H9 (cell line): ENCODE measurements at regions not wholly inside any gene's neighbourhood (a gene's known extent, or its start where the extent isn't known, plus 50 kb on each side); places are given as distances from the start of the nearest gene placed in this dataset.

Source experiments
- DNase-seq: peaks from one replicate; pipeline ENCODE4 v3.0.0-alpha.2; 2017
- H2AFZ ChIP-seq: one replicate; pipeline ENCODE4 v1.6.1; 2013; ENCODE audit warnings: mild to moderate bottlenecking, low read length, control low read depth, moderate library complexity
- H2AK5ac ChIP-seq: 2 replicates; pipeline ENCODE4 v1.6.1; 2013; ENCODE audit warnings: low read length, control low read depth, mixed read lengths; ENCODE audit not compliant: insufficient read length
- H2BK120ac ChIP-seq: one replicate; pipeline ENCODE4 v1.6.1; 2013; ENCODE audit warnings: low read depth, mild to moderate bottlenecking, low read length, control low read depth, inconsistent platforms; ENCODE audit not compliant: poor library complexity, severe bottlenecking
- H2BK12ac ChIP-seq: 2 replicates; pipeline ENCODE4 v1.6.1; 2013; ENCODE audit warnings: low read length, control low read depth, mixed read lengths, low read depth; ENCODE audit not compliant: insufficient read length
- H2BK15ac ChIP-seq: 2 replicates; pipeline ENCODE4 v1.6.1; 2013; ENCODE audit warnings: low read depth, low read length, control low read depth
- H2BK20ac ChIP-seq: one replicate; pipeline ENCODE4 v1.6.1; 2013; ENCODE audit warnings: low read depth, mild to moderate bottlenecking, low read length, control low read depth, inconsistent platforms; ENCODE audit not compliant: poor library complexity, severe bottlenecking
- H2BK5ac ChIP-seq: 2 replicates; pipeline ENCODE4 v1.6.1; 2013; ENCODE audit warnings: low read length, control low read depth, mixed read lengths; ENCODE audit not compliant: insufficient read length
- H3K14ac ChIP-seq: 2 replicates; pipeline ENCODE4 v1.6.1; 2013; ENCODE audit warnings: low read length, control low read depth; ENCODE audit not compliant: insufficient read depth
- H3K18ac ChIP-seq: 2 replicates; pipeline ENCODE4 v1.6.1; 2013; ENCODE audit warnings: low read depth, mild to moderate bottlenecking, mixed read lengths, low read length, control low read depth; ENCODE audit not compliant: insufficient read length
- H3K23ac ChIP-seq: 2 replicates; pipeline ENCODE4 v1.6.1; 2013; ENCODE audit warnings: low read length, control low read depth, mixed read lengths, low read depth; ENCODE audit not compliant: insufficient read length
- H3K23me2 ChIP-seq: 2 replicates; pipeline ENCODE4 v1.6.1; 2013; ENCODE audit warnings: low read depth, mild to moderate bottlenecking, mixed read lengths, low read length, control low read depth; ENCODE audit not compliant: insufficient read length, poor library complexity, severe bottlenecking
- H3K27ac ChIP-seq: 2 replicates; pipeline ENCODE4 v1.5.1; 2013; ENCODE audit warnings: low read length, control low read depth, mixed read lengths, low read depth; ENCODE audit not compliant: insufficient read length
- H3K27me3 ChIP-seq: 2 replicates; pipeline ENCODE4 v1.6.1; 2013; ENCODE audit warnings: low read length, control low read depth, inconsistent platforms; ENCODE audit not compliant: insufficient read depth
- H3K4ac ChIP-seq: 2 replicates; pipeline ENCODE4 v1.6.1; 2013; ENCODE audit warnings: low read depth, mild to moderate bottlenecking, control low read depth, inconsistent platforms, low read length, moderate library complexity
- H3K4me1 ChIP-seq: 2 replicates; pipeline ENCODE4 v1.6.1; 2013; ENCODE audit warnings: low read length, control low read depth, inconsistent platforms; ENCODE audit not compliant: insufficient read depth
- H3K4me2 ChIP-seq: 2 replicates; pipeline ENCODE4 v1.6.1; 2013; ENCODE audit warnings: low read length, control low read depth, mixed read lengths; ENCODE audit not compliant: insufficient read length, insufficient read depth
- H3K56ac ChIP-seq: 2 replicates; pipeline ENCODE4 v1.6.1; 2013; ENCODE audit warnings: low read depth, mild to moderate bottlenecking, mixed read lengths, low read length, control low read depth; ENCODE audit not compliant: insufficient read length
- H3K79me1 ChIP-seq: 2 replicates; pipeline ENCODE4 v1.6.1; 2013; ENCODE audit warnings: low read depth, mild to moderate bottlenecking, moderate library complexity, low read length, control low read depth, inconsistent platforms; ENCODE audit not compliant: insufficient read depth, poor library complexity, severe bottlenecking
- H3K79me2 ChIP-seq: 2 replicates; pipeline ENCODE4 v1.6.1; 2013; ENCODE audit warnings: low read length, control low read depth, inconsistent platforms; ENCODE audit not compliant: insufficient read depth
- H3K9ac ChIP-seq: 2 replicates; pipeline ENCODE4 v1.6.1; 2013; ENCODE audit warnings: low read length, control low read depth, mixed read lengths; ENCODE audit not compliant: insufficient read length; ENCODE audit errors: extremely low read depth
- H3K9me3 ChIP-seq: one replicate; pipeline ENCODE4 v1.6.1; 2013; ENCODE audit warnings: low read depth, low read length, inconsistent platforms; ENCODE audit not compliant: control insufficient read depth
- H3T11ph ChIP-seq: one replicate; pipeline ENCODE4 v1.6.1; 2013; ENCODE audit warnings: mild to moderate bottlenecking, low read length, control low read depth, inconsistent platforms
- H4K20me1 ChIP-seq: one replicate; pipeline ENCODE4 v1.6.1; 2013; ENCODE audit not compliant: control insufficient read depth, insufficient read length, insufficient read depth
- H4K5ac ChIP-seq: 2 replicates; pipeline ENCODE4 v1.6.1; 2013; ENCODE audit warnings: low read depth, mild to moderate bottlenecking, mixed read lengths, low read length, control low read depth; ENCODE audit not compliant: insufficient read length
- H4K8ac ChIP-seq: replicated peaks from 2 replicates; pipeline ENCODE4 v1.6.1; 2013; ENCODE audit warnings: low read length, control low read depth, mixed read lengths, low read depth; ENCODE audit not compliant: insufficient read length
- H4K91ac ChIP-seq: 2 replicates; pipeline ENCODE4 v1.6.1; 2013; ENCODE audit warnings: low read depth, mild to moderate bottlenecking, moderate library complexity, mixed read lengths, low read length, control low read depth; ENCODE audit not compliant: insufficient read length
- H3K27ac Mint-ChIP-seq, 3 experiments: 2 replicates in 2 of 3; 3 replicates in 1 of 3; pipeline ENCODE4 v1.8.0; 2020 to 2021; ENCODE audit warnings: mixed read lengths in 3 of 3, mild to moderate bottlenecking in 1 of 3, moderate library complexity in 1 of 3
- H3K27me3 Mint-ChIP-seq: 2 replicates; pipeline ENCODE4 v1.8.0; 2021; ENCODE audit warnings: low read depth, mild to moderate bottlenecking, moderate library complexity, mixed read lengths
- H3K36me3 Mint-ChIP-seq, 3 experiments: 2 replicates in 2 of 3; 3 replicates in 1 of 3; pipeline ENCODE4 v1.8.0; 2020 to 2021; ENCODE audit warnings: low read depth in 3 of 3, mixed read lengths in 3 of 3; ENCODE audit not compliant: insufficient read depth in 1 of 3
- H3K4me1 Mint-ChIP-seq, 2 experiments: 2 replicates each; pipeline ENCODE4 v1.8.0; 2020; ENCODE audit warnings: mixed read lengths in 2 of 2
- H3K4me3 Mint-ChIP-seq, 2 experiments: 2 replicates in 1 of 2; 3 replicates in 1 of 2; pipeline ENCODE4 v1.8.0; 2020 to 2021; ENCODE audit warnings: mild to moderate bottlenecking in 2 of 2, mixed read lengths in 2 of 2, moderate library complexity in 1 of 2
- H3K9me3 Mint-ChIP-seq, 2 experiments: 2 replicates in 1 of 2; 3 replicates in 1 of 2; pipeline ENCODE4 v1.8.0; 2020; ENCODE audit warnings: mild to moderate bottlenecking in 2 of 2, mixed read lengths in 2 of 2, moderate library complexity in 1 of 2
- CTCF ChIP-seq: fragments of 200-600 bp; sonication (generic); conservative IDR thresholded peaks from 3 replicates; pipeline ENCODE4 v1.8.0; 2021; ENCODE audit warnings: antibody characterized with exemption, mild to moderate bottlenecking
- whole genome bisulfite sequencing: extraction: QIAGEN DNeasy Blood & Tissue Kit; methylation state at CpG from one replicate; pipeline ENCODE4 v1.1.7; 2013; ENCODE audit warnings: missing lambda C conversion rate, low lambda C conversion rate, mixed read lengths; ENCODE audit not compliant: insufficient read length; ENCODE audit errors: extremely low coverage; 5-methylcytosine and 5-hydroxymethylcytosine counted together

- peaks cover 3% of the 10 kb centered on the region; the same call in 1 of the 2 replicates for H3K4me1 ChIP-seq
- Mint-ChIP-seq H3K27ac (no peak overlapping the region), H3K4me1 (peaks cover 0 to 6% of the 10 kb centered on the region in 2 experiments; a peak in 3 of 4 replicates), H3K4me3 (no peak overlapping the region), H3K36me3 (no peaks in the 10 kb centered on the region), H3K27me3 (no peaks in the 10 kb centered on the region), H3K9me3 (no peaks in the 10 kb centered on the region)
- H3K27me3 ChIP-seq = no peaks in the 10 kb centered on the region; the same call in 1 of the 2 replicates
- H3K27ac ChIP-seq = no peak overlapping the region
- no peak overlapping the region for H2BK12ac ChIP-seq
- no peak overlapping the region for H3T11ph ChIP-seq
- no peak overlapping the region for H4K91ac ChIP-seq
- no peak for DNase-seq
- H3K79me1 ChIP-seq = no peaks in the 10 kb centered on the region
- H4K5ac ChIP-seq = no peak overlapping the region
- H2AFZ ChIP-seq = no peak overlapping the region
- no peaks in the 10 kb centered on the region for H3K9me3 ChIP-seq
- H3K4ac ChIP-seq = no peak overlapping the region
- no peak overlapping the region for H3K18ac ChIP-seq
- WGBS = no CpG with 5 or more reads among the region's 5 CpGs
- no peak overlapping the region for H2BK120ac ChIP-seq
- no peak overlapping the region for H3K56ac ChIP-seq
- no peak overlapping the region for H3K4me2 ChIP-seq
- no peak overlapping the region for H3K9ac ChIP-seq
- H3K23ac ChIP-seq = no peak overlapping the region
- no peak overlapping the region for H3K14ac ChIP-seq
- no peak overlapping the region for H2BK15ac ChIP-seq
- H2AK5ac ChIP-seq = no peak overlapping the region
- no peaks in the 10 kb centered on the region for H3K23me2 ChIP-seq
- no peak overlapping the region for H2BK20ac ChIP-seq
- H4K20me1 ChIP-seq = no peaks in the 10 kb centered on the region
- no peaks in the 10 kb centered on the region for H3K79me2 ChIP-seq
- TF ChIP-seq CTCF = no peak
- no peak overlapping the region for H4K8ac ChIP-seq
- H2BK5ac ChIP-seq = no peak overlapping the region
These were observed 182.8 kb upstream of the CRIM1 start for GRCh38 chr2:36172824-36173223.
